C1 segment of cervical spinal cord (tissue), 14 donors: ENCODE measurements at regions not wholly inside any gene's neighbourhood (a gene's known extent, or its start where the extent isn't known, plus 50 kb on each side); places are given as distances from the start of the nearest gene placed in this dataset.

Source experiments
- DNase-seq, 14 donors: peaks; one replicate each; lab custom pipeline; 2025; lab: John Stamatoyannopoulos, UW

GRCh38 chr11:127339376-127339775, 338.8 kb upstream of the KIRREL3 start:
- no peak for DNase-seq

DNA sequence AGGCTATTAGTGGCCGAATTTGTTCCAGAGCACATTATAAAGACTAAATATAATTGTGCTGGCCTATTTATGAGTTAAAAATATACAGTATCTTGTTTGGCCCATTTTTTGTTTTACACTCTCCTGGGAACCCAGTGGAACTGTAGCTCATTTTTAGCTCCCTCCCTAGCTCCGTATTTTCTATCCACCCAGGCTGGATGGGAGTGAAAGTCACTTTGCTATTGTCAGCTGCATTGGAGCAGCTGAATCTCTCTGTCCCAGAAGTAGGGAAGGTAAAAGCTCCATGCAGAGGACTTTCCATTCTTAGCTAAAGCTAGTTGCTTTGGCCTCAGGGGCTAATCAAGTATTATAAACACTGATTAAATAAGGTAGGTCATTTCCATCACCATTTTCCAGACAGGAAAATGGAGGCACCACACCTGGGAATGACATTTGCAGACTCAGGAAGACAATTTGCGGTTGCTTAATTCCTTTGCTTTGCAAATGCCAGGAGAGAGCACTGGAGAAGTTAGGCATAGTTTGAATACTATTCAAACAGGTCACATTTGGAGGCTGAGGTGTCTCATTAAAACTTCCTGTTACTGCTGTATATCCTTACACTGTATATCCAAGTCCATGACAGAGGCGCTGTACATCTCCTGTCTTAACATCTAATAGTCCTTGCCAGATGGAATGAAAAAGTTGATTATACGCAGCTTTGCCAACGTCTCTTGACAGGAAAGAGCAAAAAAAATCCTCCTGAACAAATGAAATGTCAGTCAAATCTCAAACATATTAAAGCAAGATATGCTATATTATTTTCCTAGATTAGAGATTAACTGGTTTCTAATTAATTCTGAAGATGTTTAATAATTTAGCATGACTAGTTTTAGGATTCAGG, 338.1 kb upstream of the KIRREL3 start:
- DNase-seq, result no peak

GRCh38 chr11:127334466-127334865, 333.9 kb upstream of the KIRREL3 start:
- no peak for DNase-seq

- DNase-seq, result no peak
These were observed 332.3 kb upstream of the KIRREL3 start for GRCh38 chr11:127332896-127333295.

GRCh38 chr11:127330044-127330443, 329.5 kb upstream of the KIRREL3 start:
- no peak for DNase-seq

- no peak for DNase-seq
These were observed 307.7 kb upstream of the KIRREL3 start for GRCh38 chr11:127308291-127308690.

GRCh38 chr11:127307700-127308099, 307.1 kb upstream of the KIRREL3 start:
- no peak for DNase-seq

DNA sequence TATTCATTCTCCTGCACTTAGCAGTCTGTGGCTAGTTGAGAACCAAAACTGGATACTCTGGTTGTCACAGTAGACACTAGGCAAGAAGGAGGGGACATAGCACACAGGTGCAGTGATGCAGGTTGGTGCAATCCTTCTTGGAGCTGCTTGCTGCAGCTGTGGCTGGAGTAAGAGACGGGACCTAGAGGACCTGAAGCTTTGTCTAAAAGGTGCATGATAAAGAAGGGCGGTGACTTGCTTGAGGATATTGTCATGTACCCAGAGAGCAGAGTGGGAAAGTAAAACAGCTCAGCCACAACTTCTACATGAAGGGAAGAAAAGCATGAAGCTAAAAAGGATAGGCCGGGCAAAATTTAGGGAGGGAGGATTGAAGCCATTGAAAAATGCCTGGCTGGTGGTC, 304.1 kb upstream of the KIRREL3 start:
- DNase-seq, result no peak

- DNase-seq, result no peak
These were observed 288.4 kb upstream of the KIRREL3 start for GRCh38 chr11:127288926-127289325.

DNA sequence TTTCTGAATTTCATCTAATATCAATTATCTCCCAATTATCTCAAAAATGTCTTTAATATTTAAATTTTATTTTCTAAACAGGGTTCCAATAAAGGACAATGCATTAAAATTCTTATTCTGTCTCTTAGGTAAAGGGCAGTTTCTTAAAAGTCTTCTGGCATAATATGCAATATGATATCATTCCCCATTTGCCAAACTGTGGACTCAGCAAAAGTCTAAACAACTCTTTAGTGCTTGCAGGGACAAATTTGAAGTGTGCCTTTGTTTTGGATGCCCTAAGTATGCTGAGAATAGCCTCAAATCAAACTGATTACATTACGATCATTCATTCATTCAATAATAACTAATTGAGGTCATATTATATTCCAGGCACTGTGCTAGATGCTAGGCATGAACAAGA, 281.0 kb upstream of the KIRREL3 start:
- no peak for DNase-seq

- no peak for DNase-seq
These were observed 275.2 kb upstream of the KIRREL3 start for GRCh38 chr11:127275774-127276173.

- DNase-seq, result no peak
These were observed 273.7 kb upstream of the KIRREL3 start for GRCh38 chr11:127274328-127274676.

DNA sequence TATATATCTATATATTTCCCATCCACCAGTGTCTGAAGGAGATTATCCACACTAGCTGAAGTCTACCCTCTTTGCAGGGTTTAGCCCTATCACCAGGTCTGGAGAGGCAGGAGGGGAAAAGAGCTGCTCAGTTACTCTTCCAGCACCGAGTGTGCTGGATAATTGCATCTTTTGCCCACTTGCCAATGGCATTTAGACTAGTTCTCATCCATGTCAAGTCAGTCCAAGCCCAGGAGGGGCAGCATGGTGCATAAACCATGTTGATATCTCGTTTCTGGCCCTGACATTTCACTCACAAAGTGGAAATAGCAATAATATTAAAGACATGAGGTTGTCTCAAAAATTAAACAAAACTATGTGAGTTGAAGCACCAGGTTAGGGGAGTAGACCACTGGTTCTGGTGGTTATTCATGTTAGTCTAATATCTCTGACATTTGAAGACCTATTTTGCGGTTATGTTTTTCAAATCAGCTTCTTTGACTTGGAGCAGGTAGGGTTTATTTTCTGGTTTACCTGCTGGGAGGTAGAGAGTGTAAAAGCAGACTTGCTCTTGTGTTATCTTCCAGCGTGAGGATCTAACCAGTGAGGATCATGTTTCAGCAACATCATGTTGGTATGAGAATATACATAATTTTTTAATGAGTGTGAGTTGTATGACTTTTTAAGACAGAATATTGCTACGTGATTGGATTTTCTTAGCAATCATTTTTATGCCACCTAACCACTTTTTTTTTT, 273.2 kb upstream of the KIRREL3 start:
- no peak for DNase-seq

DNA sequence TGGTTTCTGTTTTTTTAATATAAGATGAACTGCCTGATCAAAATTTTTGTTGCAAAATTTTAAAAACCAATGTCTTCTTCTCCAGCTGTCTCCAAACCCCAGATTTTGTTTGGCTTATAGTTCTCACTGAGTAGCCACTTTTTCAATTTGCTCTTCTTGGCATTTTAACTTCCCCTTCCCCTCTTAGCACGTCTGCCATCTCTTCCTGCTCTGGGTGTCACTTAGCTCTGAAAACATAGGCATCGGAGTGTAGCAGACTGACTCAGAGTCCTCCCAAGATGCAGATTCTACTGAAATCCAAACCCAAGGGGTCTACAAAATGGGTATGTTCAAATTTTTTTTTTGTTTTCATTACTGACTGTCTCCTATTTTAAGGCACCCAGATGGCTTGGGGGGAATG, 270.3 kb upstream of the KIRREL3 start:
- DNase-seq, result no peak

DNA sequence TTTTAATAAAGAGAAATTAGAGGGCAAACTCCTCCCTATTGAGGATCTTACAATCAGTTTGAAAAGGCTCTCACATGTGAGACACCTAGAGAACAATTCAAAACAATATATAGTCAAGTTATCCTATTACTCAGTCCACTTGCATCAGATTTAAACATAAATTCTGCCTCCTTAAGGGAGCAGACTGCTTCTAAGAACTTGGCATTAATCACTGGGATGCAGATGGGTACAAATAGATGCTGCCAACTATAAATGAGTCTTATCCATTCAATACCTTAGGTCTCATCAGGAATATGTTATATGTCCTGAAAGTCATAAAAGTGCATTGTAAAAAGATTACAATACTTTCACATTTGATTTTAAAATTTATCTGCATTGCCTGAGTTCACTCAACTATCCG, 269.3 kb upstream of the KIRREL3 start:
- DNase-seq, result no peak

DNA sequence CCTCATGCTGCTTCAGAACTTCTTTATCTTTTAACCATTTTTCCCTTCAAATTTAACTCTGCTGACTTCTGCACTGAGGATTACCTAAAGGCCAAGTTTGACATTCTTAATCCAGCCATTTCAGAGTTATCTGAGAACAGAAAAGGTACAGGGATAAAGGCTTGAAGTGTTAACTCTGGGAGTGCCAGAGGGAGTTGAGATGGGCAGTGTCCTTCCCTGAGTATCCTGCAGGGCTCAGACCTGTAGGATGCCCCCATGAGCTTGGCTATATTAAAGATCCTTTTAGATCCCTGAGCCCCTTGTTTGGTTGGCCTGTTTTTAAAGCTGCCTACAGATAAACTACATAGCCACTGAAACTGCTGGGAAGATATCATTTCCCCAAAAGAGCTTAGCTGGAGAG, 268.4 kb upstream of the KIRREL3 start:
- DNase-seq, result no peak

DNA sequence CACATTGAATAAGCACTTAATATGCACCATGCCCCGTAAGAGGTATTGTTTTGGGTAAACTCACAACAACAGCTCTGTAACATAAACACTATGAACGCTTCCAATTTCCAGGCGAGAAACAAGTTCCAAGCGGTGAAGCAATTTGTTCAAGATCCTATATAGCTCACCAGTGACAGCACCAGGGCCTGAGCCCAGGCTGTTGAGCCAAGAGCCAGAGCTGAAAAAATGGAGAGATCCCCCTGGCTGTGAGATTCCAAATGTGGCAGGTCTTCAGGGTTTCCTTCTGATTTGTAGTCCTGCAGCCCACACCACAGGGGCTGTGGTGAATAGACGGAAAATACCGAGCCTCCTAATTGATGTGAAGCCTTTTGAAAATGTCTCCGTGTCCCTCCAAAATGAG, 268.0 kb upstream of the KIRREL3 start:
- no peak for DNase-seq

GRCh38 chr11:127259102-127259501, 258.5 kb upstream of the KIRREL3 start:
- no peak for DNase-seq

GRCh38 chr11:127255209-127255608, 254.6 kb upstream of the KIRREL3 start:
- no peak for DNase-seq

GRCh38 chr11:127252321-127252720, 251.8 kb upstream of the KIRREL3 start:
- peak in 4 of 14 donors; percentile 10 to 22 (median 18) for DNase-seq

- no peak for DNase-seq
These were observed 249.0 kb upstream of the KIRREL3 start for GRCh38 chr11:127249576-127249975.

DNA sequence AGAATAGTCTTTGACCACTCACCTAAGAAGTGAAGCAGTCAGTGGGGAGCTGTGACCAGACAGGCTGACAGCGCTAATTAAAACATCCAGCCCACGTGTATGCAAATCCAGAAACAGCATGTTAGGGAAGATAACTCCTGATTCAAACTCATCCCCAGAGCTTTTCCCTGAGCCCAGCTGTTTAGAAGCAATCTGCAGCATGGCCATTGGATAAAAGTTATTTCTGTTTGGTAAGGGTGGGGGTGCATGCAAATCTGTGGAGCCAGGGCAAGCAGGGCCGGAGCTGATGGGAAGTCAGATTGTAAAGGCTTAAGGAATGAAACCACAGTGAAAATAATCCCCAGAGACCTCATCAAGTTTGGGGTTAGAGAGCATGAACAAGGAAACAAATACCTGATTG, 247.9 kb upstream of the KIRREL3 start:
- DNase-seq, result no peak

DNA sequence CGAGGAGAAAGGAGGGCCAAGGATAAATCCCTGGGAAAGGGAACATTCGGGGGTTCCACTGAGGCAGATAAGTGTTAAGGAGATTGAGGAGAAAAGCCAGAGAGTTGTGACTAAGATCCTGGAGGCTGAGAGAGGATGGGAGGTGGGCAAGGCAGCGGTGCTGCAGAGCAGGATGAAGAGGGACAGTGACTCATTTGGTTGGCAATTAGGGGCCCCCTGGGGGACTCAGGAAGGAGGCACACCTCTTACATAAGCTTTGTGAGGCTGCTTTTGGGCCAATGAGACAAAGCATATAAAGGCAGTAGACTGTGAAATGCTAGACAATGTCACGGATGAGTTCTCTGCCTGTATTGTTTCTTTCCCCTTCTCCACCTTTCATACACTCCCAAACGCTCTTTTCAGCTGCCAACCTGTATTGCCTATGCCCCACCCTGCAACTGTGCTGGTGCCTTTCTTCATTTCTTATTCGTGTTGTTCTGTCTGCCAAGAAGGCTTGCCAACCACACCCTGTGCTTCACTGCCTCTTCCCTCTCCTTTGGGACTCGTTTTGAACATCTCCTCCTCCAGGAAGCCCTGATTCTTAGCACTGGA, 246.8 kb upstream of the KIRREL3 start:
- DNase-seq, result no peak
